ENCODE measurements at regions not wholly inside any gene's neighbourhood (a gene's known extent, or its start where the extent isn't known, plus 50 kb on each side); places are given as distances from the start of the nearest gene placed in this dataset.

DNA sequence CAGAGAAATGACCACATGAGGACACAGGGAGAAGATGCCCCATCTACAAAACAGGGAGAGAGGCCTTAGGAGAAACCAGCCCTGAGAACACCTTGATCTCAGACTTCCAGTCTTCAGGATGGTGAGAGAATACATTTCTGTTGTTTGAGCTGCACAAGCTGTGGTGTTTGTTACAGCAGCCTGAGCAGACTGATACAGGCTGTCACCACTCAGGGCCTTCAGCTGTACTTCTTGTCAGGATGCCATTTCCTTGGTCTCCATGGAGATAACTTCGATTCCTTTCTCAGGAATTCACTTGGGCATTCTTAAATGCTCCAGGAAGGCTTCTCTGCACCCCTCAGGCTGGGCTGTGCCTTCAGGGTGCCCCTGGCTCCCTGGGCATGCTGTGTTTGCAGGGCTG, 85.7 kb upstream of the IGFBP3 start:
- TF ChIP-seq POLR2A (IDR thresholded peaks at IDR 0.05; ENCODE audit: low read depth, low read length) (no peak), PAX5 (IDR thresholded peaks at IDR 0.05; ENCODE audit: insufficient read depth, low read length, severe bottlenecking) (no peak), TAF1 (IDR thresholded peaks at IDR 0.05; ENCODE audit: low read depth, low read length) (no peak), POLR2AphosphoS5 (IDR thresholded peaks at IDR 0.05; ENCODE audit: low read depth, low read length) (no peak), POU2F2 (IDR thresholded peaks at IDR 0.05; ENCODE audit: low read depth, low read length) (no peak)
